ENCODE measurements at regions not wholly inside any gene's neighbourhood (a gene's known extent, or its start where the extent isn't known, plus 50 kb on each side); places are given as distances from the start of the nearest gene placed in this dataset.

- in situ Hi-C loops (cut with HindIII; ENCODE audit: low pct_unique_long_range_greater_than_20kb, low sequenced_read_pairs): no loop called here
- ATAC-seq (no peak), DNase-seq (ENCODE audit: low read depth, low spot score) (no peak)
- Histone ChIP-seq H3K4me1 (ENCODE audit: control insufficient read depth, insufficient read depth, low read length) (no peaks in the 10 kb centered on the region; the same call in 1 of the 2 replicates), H3K9me3 (ENCODE audit: control insufficient read depth, insufficient read depth, low read depth, low read length) (peaks cover 3% of the 10 kb centered on the region; the same call in 1 of the 2 replicates), H3K27ac (ENCODE audit: low read length) (no peak overlapping the region), H3K36me3 (ENCODE audit: control insufficient read depth, insufficient read depth, low read length) (no peaks in the 10 kb centered on the region), H3K4me3 (ENCODE audit: low read depth in 2 of 2, low read length in 2 of 2) (no peak overlapping the region), H3K27me3 (ENCODE audit: control insufficient read depth, insufficient read depth, low read length) (no peaks in the 10 kb centered on the region)
- intact Hi-C loops (cut with micrococcal nuclease; ENCODE audit: unreplicated experiment): no loop called here
- BruUV-seq (replicated peaks): no TSS peak
- CTCF ChIA-PET: no interaction called here
- TF ChIP-seq CTCF (IDR thresholded peaks at IDR 0.05): no peak
- TF ChIP-seq, protein P1, sequence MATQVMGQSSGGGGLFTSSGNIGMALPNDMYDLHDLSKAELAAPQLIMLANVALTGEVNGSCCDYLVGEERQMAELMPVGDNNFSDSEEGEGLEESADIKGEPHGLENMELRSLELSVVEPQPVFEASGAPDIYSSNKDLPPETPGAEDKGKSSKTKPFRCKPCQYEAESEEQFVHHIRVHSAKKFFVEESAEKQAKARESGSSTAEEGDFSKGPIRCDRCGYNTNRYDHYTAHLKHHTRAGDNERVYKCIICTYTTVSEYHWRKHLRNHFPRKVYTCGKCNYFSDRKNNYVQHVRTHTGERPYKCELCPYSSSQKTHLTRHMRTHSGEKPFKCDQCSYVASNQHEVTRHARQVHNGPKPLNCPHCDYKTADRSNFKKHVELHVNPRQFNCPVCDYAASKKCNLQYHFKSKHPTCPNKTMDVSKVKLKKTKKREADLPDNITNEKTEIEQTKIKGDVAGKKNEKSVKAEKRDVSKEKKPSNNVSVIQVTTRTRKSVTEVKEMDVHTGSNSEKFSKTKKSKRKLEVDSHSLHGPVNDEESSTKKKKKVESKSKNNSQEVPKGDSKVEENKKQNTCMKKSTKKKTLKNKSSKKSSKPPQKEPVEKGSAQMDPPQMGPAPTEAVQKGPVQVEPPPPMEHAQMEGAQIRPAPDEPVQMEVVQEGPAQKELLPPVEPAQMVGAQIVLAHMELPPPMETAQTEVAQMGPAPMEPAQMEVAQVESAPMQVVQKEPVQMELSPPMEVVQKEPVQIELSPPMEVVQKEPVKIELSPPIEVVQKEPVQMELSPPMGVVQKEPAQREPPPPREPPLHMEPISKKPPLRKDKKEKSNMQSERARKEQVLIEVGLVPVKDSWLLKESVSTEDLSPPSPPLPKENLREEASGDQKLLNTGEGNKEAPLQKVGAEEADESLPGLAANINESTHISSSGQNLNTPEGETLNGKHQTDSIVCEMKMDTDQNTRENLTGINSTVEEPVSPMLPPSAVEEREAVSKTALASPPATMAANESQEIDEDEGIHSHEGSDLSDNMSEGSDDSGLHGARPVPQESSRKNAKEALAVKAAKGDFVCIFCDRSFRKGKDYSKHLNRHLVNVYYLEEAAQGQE (IDR thresholded peaks at IDR 0.05; ENCODE audit: insufficient read depth in 1 of 2, low read depth in 2 of 2, low read length in 1 of 2): no peak
- POLR2A ChIA-PET: no interaction called here
These were observed 90.1 kb upstream of the HMGA2 start for GRCh38 chr12:65734226-65734625.

GRCh38 chr12:65739606-65740005 is 84.7 kb upstream of the HMGA2 start:
- in situ Hi-C loops (cut with HindIII; ENCODE audit: low pct_unique_long_range_greater_than_20kb, low sequenced_read_pairs): no loop called here
- intact Hi-C loops (cut with micrococcal nuclease; ENCODE audit: unreplicated experiment): loop anchor here (10.0 kb wide), 2 partner anchors 85 to 135 kb away; partner anchors contain the start of gene HMGA2
- CTCF ChIA-PET: interaction anchor here (0.7 kb wide), 1 partner anchor 183 kb away, joined by 3 read pairs; no protein-coding TSS in a partner anchor

More at GRCh38 chr12:65739606-65740005, 84.7 kb upstream of the HMGA2 start:
- Histone ChIP-seq H3K4me1 (ENCODE audit: control insufficient read depth, insufficient read depth, low read length) (peaks cover 7% of the 10 kb centered on the region), H3K27ac (ENCODE audit: low read length) (no peak overlapping the region; the same call in 1 of the 2 replicates), H3K4me3 (ENCODE audit: low read depth in 2 of 2, low read length in 2 of 2) (no peak overlapping the region), H3K36me3 (ENCODE audit: control insufficient read depth, insufficient read depth, low read length) (no peaks in the 10 kb centered on the region), H3K27me3 (ENCODE audit: control insufficient read depth, insufficient read depth, low read length) (no peaks in the 10 kb centered on the region), H3K9me3 (ENCODE audit: control insufficient read depth, insufficient read depth, low read depth, low read length) (peaks cover 3% of the 10 kb centered on the region; the same call in 1 of the 2 replicates)
- TF ChIP-seq SIN3A (IDR thresholded peaks at IDR 0.05; ENCODE audit: borderline replicate concordance, insufficient read depth, low read depth, low read length): no peak
- no peak for TF ChIP-seq TCF7L2 (IDR thresholded peaks at IDR 0.05; ENCODE audit: low read depth, low read length)
- TF ChIP-seq CTCF (IDR thresholded peaks at IDR 0.05): no peak
- TF ChIP-seq, protein P1 (IDR thresholded peaks at IDR 0.05; ENCODE audit: insufficient read depth in 1 of 2, low read depth in 2 of 2, low read length in 1 of 2): no peak
- no peak for TF ChIP-seq POLR2AphosphoS5 (IDR thresholded peaks at IDR 0.05; ENCODE audit: low read depth, low read length)
- DNase-seq (ENCODE audit: low read depth, low spot score) (no peak), ATAC-seq (no peak)
- BruUV-seq (replicated peaks): no TSS peak
- POLR2A ChIA-PET: no interaction called here

Data from Panc1 (cell line).